Keratinocyte (primary cell): ENCODE measurements at regions not wholly inside any gene's neighbourhood (a gene's known extent, or its start where the extent isn't known, plus 50 kb on each side); places are given as distances from the start of the nearest gene placed in this dataset.
"Not testable (repeated sequence)": the region's sequence is repeated elsewhere in the genome, so short reads cannot be mapped to it uniquely, and the experiment has no call there.

Source experiments
- DNase-seq: peaks from one replicate; pipeline ENCODE4 v3.0.0-alpha.2; 2011; ENCODE audit warnings: low read depth, missing footprints, low spot score
- FAIRE-seq: peaks from 2 replicates; lab custom pipeline; 2011; peaks lifted over from hg19 to GRCh38; lab: Jason Lieb, UNC
- H2AFZ ChIP-seq: 2 replicates; pipeline ENCODE4 v1.6.0; 2012; ENCODE audit warnings: low read length, control low read depth, inconsistent platforms; ENCODE audit not compliant: control insufficient read depth
- H3K27ac ChIP-seq: 2 replicates; pipeline ENCODE4 v1.5.1; 2011; ENCODE audit warnings: low read length; ENCODE audit not compliant: control insufficient read depth, insufficient read depth
- H3K27me3 ChIP-seq: 3 replicates; pipeline ENCODE4 v1.6.0; 2011; ENCODE audit warnings: low read length; ENCODE audit not compliant: control insufficient read depth, insufficient read depth; ENCODE audit errors: extremely low read depth
- H3K36me3 ChIP-seq, 2 experiments: 2 replicates in 1 of 2; 3 replicates in 1 of 2; pipeline ENCODE4 v1.5.1; 2011; ENCODE audit warnings: low read length in 2 of 2, mild to moderate bottlenecking in 1 of 2; ENCODE audit not compliant: control insufficient read depth in 2 of 2, insufficient read depth in 2 of 2; ENCODE audit errors: extremely low read depth in 1 of 2
- H3K4me1 ChIP-seq: 3 replicates; pipeline ENCODE4 v1.5.1; 2011; ENCODE audit warnings: low read length; ENCODE audit not compliant: control insufficient read depth, insufficient read depth; ENCODE audit errors: extremely low read depth
- H3K4me2 ChIP-seq: 3 replicates; pipeline ENCODE4 v1.6.0; 2011; ENCODE audit warnings: low read depth, low read length; ENCODE audit not compliant: control insufficient read depth, insufficient read depth; ENCODE audit errors: extremely low read depth
- H3K4me3 ChIP-seq, 3 experiments: fragments of 200-600 bp in 1 of 3; sonication (generic) in 1 of 3; 2 replicates in 2 of 3; 3 replicates in 1 of 3; pipeline ENCODE4 v1.5.1; 2011 to 2016; ENCODE audit warnings: low read length in 3 of 3, mild to moderate bottlenecking in 3 of 3, control low read depth in 2 of 3, inconsistent platforms in 1 of 3, low read depth in 1 of 3, mixed read lengths in 1 of 3, mixed run types in 1 of 3, moderate library complexity in 1 of 3; ENCODE audit not compliant: control insufficient read depth in 2 of 3, insufficient read depth in 2 of 3; ENCODE audit errors: extremely low read depth in 1 of 3
- H3K79me2 ChIP-seq: 2 replicates; pipeline ENCODE4 v1.6.0; 2012; ENCODE audit warnings: low read length; ENCODE audit not compliant: control insufficient read depth, insufficient read depth
- H3K9ac ChIP-seq: 3 replicates; pipeline ENCODE4 v1.6.0; 2011; ENCODE audit warnings: low read length; ENCODE audit not compliant: control insufficient read depth, insufficient read depth; ENCODE audit errors: extremely low read depth
- H3K9me1 ChIP-seq: 3 replicates; pipeline ENCODE4 v1.6.0; 2011; ENCODE audit warnings: low read length; ENCODE audit not compliant: control insufficient read depth, insufficient read depth; ENCODE audit errors: extremely low read depth
- H3K9me3 ChIP-seq: 2 replicates; pipeline ENCODE4 v1.5.1; 2012; ENCODE audit warnings: low read depth, low read length; ENCODE audit not compliant: control insufficient read depth
- H4K20me1 ChIP-seq: 3 replicates; pipeline ENCODE4 v1.6.0; 2011; ENCODE audit warnings: low read length; ENCODE audit not compliant: control insufficient read depth, insufficient read depth; ENCODE audit errors: extremely low read depth
- EZH2 ChIP-seq: IDR thresholded peaks from one replicate; pipeline ENCODE4 v1.6.1; 2012; ENCODE audit warnings: inconsistent platforms, mild to moderate bottlenecking, low read length, moderate library complexity
- dilution Hi-C: fragments of 300-500 bp; cut with MboI; formaldehyde crosslinking; loops from one replicate; pipeline ENCODE4 v1.7.0; 2020; ENCODE audit warnings: low sequenced_read_pairs; ENCODE audit not compliant: extremely low pct_ligation_motif_present
- TF ChIP-seq, protein P1 (sequence below), 3 experiments: IDR thresholded peaks in 1 of 3; conservative IDR thresholded peaks in 1 of 3; optimal IDR thresholded peaks in 1 of 3; 2 replicates in 2 of 3; 3 replicates in 1 of 3; pipeline versions ENCODE3 to v1.5.1; 2011; ENCODE audit warnings: low read length in 3 of 3, mild to moderate bottlenecking in 3 of 3, moderate library complexity in 2 of 3, control low read depth in 1 of 3, inconsistent platforms in 1 of 3; ENCODE audit not compliant: insufficient read depth in 2 of 3; ENCODE audit errors: extremely low read depth in 1 of 3

DNA sequence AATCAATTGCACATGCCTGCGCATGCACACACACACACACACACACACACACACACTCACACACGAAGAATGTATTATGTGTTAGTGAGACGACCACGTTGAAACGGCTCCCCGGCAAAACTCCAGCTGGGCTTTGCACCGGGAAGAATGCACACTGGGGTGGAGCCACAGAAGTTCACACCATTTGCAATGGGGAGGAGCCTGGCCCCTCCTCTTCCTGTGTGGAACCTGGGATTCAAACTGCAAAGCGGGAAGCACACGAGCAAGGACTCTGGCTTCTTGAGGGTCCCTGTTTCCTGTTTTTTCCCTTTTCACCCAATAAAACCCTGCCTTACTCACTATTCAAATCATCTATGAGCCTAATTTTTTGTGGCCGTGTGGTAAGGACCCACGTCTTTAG, 304.0 kb upstream of the TMEFF2 start:
- Histone ChIP-seq H2AFZ (no peak overlapping the region), H3K9ac (no peak overlapping the region), H3K27ac (no peak overlapping the region), H3K79me2 (no peaks in the 10 kb centered on the region), H3K9me3 (no peaks in the 10 kb centered on the region), H3K27me3 (no peaks in the 10 kb centered on the region), H3K4me3 (no peak overlapping the region), H3K9me1 (no peaks in the 10 kb centered on the region), H3K4me1 (peaks cover 2% of the 10 kb centered on the region), H4K20me1 (no peaks in the 10 kb centered on the region), H3K4me2 (no peak overlapping the region), H3K36me3 (no peaks in the 10 kb centered on the region)
- dilution Hi-C loops = no loop called here
- no peak for DNase-seq
- TF ChIP-seq, protein P1, sequence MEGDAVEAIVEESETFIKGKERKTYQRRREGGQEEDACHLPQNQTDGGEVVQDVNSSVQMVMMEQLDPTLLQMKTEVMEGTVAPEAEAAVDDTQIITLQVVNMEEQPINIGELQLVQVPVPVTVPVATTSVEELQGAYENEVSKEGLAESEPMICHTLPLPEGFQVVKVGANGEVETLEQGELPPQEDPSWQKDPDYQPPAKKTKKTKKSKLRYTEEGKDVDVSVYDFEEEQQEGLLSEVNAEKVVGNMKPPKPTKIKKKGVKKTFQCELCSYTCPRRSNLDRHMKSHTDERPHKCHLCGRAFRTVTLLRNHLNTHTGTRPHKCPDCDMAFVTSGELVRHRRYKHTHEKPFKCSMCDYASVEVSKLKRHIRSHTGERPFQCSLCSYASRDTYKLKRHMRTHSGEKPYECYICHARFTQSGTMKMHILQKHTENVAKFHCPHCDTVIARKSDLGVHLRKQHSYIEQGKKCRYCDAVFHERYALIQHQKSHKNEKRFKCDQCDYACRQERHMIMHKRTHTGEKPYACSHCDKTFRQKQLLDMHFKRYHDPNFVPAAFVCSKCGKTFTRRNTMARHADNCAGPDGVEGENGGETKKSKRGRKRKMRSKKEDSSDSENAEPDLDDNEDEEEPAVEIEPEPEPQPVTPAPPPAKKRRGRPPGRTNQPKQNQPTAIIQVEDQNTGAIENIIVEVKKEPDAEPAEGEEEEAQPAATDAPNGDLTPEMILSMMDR (optimal IDR thresholded peaks at IDR 0.05 in 1 of 3, IDR thresholded peaks at IDR 0.05 in 1 of 3, conservative IDR thresholded peaks at IDR 0.05 in 1 of 3; ENCODE audit: extremely low read depth in 1 of 3, insufficient read depth in 2 of 3, low read length in 3 of 3) = no peak
- FAIRE-seq = no peak

DNA sequence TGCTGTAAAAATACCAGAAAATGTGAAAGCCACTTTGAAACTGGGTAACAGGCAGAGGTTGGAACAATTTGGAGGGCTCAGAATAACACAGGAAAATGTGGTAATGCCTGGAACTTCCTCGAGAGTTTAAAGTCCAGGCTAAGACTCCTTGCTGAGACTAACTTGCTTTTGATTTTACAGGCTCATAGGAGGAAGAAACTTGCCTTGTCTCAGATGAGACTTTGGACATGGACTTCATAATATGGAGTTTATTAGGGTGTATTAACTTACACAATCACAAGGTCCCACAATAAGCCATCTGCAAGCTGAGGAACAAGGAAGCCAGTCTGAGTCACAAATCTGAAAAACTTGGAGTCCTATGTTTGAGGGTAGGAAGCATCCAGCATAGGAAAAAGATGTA, 293.4 kb upstream of the TMEFF2 start:
- H3K9me3 ChIP-seq, H2AFZ ChIP-seq, H3K4me3 ChIP-seq, H3K4me1 ChIP-seq, H3K27ac ChIP-seq, H3K9ac ChIP-seq, dilution Hi-C loops, H3K27me3 ChIP-seq, H3K79me2 ChIP-seq, H4K20me1 ChIP-seq, H3K9me1 ChIP-seq, H3K36me3 ChIP-seq, FAIRE-seq, DNase-seq, H3K4me2 ChIP-seq: not testable (repeated sequence)

DNA sequence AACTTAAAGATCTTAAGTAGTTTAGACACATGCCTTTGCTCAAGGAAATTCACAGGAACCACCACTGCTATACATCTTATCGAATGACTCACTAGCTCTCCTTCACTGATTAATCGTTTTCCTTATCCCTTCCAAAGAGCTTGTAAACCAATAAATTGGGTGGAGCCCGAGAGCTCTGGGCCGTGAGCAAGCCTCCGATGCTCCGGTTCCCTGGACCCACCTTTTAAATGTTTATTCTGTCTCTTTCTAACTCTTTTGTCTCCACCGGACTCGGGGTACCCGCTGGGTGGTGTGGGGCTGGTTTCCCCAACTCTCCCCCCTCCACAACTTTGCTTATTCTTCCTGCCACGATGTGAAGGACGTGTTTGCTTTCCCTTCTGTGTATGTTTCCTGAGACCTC, 292.9 kb upstream of the TMEFF2 start:
- Histone ChIP-seq H3K4me1 (no peaks in the 10 kb centered on the region), H2AFZ (no peak overlapping the region), H3K79me2 (no peaks in the 10 kb centered on the region), H3K36me3 (no peaks in the 10 kb centered on the region), H3K27me3 (no peaks in the 10 kb centered on the region), H4K20me1 (no peaks in the 10 kb centered on the region), H3K27ac (no peak overlapping the region), H3K9ac (no peak overlapping the region), H3K9me1 (no peaks in the 10 kb centered on the region), H3K4me2 (no peak overlapping the region), H3K4me3 (no peak overlapping the region), H3K9me3 (no peaks in the 10 kb centered on the region)
- dilution Hi-C loops = no loop called here
- no peak for TF ChIP-seq EZH2
- TF ChIP-seq, protein P1 (optimal IDR thresholded peaks at IDR 0.05 in 1 of 3, IDR thresholded peaks at IDR 0.05 in 1 of 3, conservative IDR thresholded peaks at IDR 0.05 in 1 of 3; ENCODE audit: extremely low read depth in 1 of 3, insufficient read depth in 2 of 3, low read length in 3 of 3) = no peak
- DNase-seq (no peak), FAIRE-seq (no peak)
